ENCODE measurements at regions not wholly inside any gene's neighbourhood (a gene's known extent, or its start where the extent isn't known, plus 50 kb on each side); places are given as distances from the start of the nearest gene placed in this dataset.
A peak's percentile ranks its signal among the peaks of the same experiment; 100 is the strongest.

GRCh38 chr1:62917314-62917713, 133.4 kb downstream of the ATG4C start:
- no peak for DNase-seq (ENCODE audit: low read depth)

- DNase-seq (ENCODE audit: low read depth), result no peak
Observed at GRCh38 chr1:62917805-62918204, 133.9 kb downstream of the ATG4C start.

DNA sequence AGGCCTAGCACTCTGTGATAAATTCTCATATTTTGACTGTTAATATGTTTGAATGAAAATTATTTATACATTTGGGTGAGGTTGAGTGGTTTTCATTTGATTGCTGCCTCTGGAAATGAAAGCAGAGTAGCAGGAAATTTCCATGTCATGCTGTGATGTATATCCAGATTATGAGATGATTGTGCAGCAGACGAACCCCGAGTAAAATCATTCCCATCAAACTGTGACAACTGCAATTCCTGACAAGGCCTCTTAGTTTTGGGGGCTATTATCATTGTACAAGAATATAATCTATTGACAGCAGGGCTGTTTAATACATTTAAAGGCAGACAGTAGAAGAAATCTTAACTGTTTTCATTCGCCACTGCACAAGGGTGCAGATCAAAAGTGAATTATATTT, 134.8 kb downstream of the ATG4C start:
- DNase-seq (ENCODE audit: low read depth), result no peak

GRCh38 chr1:62922006-62922405, 138.1 kb downstream of the ATG4C start:
- DNase-seq (ENCODE audit: low read depth), result no peak

DNA sequence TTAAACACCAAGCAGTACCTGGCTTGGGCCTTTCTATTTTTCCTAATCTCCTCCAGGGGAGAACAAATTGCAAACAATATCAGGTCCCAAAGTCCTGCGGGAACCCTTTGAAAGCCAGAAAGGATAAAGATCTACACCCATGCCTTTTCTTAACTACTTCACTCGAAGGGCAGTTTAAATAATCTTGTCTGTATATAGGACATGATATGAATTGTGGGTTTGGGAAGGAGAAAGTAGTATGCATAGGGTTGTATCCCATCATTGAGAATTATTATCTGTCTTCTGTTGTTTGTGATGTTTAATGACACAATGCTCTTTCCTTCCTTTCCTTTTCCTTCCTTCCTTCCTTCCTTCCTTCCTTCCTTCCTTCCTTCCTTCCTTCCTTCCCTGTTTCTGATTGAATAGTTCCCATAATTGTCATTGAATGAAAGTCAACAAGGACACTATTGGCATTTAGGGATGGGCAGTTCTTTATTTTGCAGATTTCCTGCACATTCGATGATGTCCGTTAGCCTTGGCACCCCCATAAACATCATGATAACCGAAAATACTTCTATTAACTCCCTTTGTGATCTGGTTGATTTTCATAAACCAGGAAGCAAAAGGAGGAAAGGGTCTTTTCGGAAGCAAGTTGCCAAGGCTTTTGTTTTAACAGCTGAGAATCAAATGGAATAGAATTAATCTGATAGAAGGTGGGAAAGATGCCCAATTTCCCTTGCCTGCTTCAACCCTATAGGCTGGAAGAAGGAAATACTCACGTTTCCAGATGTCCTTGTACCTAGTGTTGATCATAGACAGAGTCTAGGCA, 141.3 kb downstream of the ATG4C start:
- no peak for DNase-seq (ENCODE audit: low read depth)

DNA sequence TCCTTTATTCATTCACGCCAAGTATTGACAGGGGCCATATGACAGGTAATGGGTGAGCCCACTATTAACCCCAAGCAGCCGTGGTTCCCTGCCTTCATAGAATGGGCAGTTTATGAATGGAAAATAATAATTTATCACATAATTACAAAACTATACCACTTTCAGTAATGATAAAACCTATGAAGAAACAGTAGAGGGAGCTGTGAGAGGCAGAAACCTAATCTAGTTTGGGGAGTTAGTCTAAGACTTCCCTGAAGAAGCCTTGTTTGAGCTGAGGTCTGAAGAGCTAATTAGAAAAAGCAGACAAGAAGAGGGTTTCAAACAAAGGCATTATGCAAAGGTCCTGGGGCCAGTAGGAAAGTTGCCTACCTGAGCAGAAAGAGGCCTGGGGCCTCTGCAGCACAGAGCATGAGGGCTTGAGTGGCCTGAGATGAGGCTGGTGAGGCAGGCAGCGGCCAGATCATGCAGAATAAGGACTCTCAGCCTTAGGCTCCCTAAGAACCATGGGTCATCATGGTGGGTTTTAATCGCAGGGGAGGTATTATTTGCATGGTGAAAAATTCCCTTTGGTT, 142.8 kb downstream of the ATG4C start:
- no peak for DNase-seq (ENCODE audit: low read depth)

DNA sequence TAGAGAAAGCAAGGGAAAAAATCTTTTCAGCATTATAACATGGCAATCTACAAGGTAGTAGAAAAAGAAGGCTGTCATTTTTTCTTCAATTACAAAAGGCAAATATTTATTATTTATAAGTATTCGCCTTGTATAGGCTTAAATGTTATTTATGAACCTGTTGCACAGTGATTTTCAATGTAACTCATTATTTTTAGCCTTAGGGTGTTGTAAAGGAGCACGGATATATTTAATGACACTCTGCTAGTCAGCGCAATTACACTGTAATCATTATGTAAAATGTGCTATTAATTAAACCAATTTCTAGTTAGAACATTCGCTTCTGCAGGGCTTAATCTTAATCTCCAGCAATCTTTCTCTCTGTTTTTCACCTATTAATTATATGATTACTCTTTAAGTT, 145.0 kb downstream of the ATG4C start:
- no peak for DNase-seq (ENCODE audit: low read depth)

DNA sequence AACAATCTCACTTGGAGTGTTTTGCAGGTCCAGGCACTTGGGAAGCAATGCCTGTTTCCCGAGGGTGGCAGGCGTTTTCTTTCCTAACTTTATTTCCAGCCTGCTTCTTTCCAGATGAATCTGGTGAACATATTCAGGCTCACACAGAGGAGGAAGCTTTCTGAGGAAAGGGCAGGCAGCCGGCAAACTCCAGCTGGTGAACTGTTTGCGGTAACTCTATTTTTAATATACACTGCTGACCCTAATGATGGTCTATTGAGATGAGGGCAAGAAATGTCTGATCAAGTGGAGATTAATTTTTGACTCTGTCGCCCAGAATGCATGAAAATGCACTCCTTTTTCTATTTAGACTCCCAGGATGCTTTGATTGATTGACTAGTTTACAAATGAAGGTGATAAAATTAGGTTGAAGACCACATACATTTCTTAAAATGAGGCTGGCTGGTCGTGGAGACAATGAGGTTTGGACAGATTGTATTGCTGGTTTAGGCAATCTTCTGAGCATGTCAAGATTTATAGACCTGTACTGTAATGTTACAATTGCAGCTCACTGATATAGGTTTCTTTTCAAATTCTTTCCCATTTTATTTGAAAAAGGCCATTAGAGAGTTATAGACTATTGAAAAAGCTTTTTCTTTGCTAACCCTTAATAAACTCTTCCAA, 153.8 kb downstream of the ATG4C start:
- no peak for DNase-seq (ENCODE audit: low read depth)

DNA sequence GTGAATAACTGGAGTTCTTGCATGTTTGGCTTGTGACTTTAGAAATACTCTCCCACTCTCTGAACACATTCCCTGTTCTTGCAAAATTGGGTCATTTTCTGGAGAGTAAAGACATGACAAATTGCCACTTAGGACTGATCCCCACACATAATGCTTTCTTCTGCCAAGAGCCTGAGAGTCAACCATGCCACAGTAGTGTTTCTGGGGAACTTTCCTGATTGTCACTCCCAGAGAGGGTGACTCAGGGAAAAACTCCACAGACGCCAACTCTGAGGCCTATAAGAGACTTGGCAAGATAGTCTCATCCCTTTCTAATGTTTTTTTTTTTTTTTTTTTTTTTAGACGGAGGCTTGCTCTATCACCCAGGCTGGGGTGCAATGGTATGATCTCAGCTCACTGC, 157.8 kb downstream of the ATG4C start:
- DNase-seq (ENCODE audit: low read depth), result no peak

DNA sequence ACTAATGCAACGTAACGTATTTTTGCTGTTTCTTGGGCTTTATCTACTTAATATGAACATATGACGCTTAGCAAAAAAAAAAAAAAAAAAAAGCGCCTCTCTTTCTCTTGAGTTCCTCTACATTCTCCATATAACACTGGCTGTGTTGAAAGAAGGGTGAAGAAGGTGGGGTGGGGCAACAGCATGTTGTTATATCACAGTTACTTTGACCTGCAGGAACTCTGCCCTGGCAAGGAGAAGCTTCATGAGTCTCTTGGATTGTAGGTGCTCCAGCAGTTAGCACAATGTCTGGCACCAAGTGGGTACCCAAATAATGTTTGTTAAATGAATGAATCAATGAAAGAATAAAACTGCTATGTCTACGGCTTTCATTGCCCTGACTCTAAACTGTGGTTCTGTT, 162.6 kb downstream of the ATG4C start:
- no peak for DNase-seq (ENCODE audit: low read depth)

DNA sequence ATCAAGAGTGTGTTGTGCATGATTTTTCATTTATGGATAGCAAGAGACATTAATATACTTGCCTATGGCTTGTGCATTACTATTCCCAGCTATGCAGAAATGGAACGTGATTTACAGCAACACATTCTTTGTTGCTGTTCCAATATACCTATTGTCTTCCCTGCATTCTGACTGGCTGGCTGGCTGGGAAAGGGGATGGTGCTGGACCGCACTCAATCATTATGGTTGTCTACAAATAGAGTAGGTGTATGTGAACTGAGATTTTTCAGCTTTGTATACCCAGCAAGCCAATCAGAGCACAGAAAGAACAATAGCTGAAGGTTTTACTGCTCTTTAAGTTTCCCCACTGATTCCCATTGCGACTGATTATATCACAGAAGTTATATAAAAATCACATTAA, 167.5 kb downstream of the ATG4C start:
- DNase-seq (ENCODE audit: low read depth), result no peak

GRCh38 chr1:62952596-62952995, 168.7 kb downstream of the ATG4C start:
- DNase-seq (ENCODE audit: low read depth), result no peak

GRCh38 chr1:62953633-62954032, 169.7 kb downstream of the ATG4C start:
- DNase-seq (ENCODE audit: low read depth), result no peak

DNA sequence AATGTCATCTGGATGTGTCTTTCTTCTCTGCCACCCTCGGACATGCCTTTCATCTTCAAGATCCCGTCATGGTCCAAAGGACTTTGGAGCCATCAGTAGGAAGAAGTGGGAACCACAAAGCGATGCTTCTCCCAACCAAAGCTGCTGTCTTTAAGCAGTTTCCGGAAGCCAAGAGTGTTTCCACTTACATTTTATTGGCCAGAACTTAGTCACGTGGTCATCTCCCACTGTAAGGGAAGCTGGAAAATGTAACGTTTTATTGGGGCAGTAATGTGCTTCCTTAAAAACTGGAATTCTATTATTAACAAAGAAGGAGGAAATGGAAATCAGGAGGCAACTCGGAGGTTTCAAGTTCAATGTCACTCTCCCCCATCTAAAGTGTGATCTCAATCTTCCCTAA, 170.8 kb downstream of the ATG4C start:
- no peak for DNase-seq (ENCODE audit: low read depth)

DNA sequence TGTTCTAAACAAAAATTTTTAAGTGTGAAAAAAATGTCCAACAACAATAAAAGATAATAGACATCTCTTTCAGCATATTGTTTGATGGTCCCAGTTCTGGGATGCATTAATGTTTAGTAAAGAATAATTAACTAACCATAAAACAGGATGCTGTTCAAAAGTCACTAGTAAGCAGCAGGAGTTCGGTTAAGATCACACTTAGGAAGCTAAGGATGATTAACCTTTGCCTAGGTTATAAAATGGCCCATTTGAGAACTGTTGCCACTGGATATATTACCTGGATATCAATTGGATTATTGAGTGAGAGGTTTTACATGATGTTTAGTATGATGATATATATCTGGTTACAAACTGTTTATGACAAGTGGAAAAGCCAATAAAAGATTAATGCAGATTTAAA, 171.7 kb downstream of the ATG4C start:
- no peak for DNase-seq (ENCODE audit: low read depth)

GRCh38 chr1:62962014-62962812, 178.3 kb downstream of the ATG4C start:
- DNase-seq (ENCODE audit: low read depth), result no peak

DNA sequence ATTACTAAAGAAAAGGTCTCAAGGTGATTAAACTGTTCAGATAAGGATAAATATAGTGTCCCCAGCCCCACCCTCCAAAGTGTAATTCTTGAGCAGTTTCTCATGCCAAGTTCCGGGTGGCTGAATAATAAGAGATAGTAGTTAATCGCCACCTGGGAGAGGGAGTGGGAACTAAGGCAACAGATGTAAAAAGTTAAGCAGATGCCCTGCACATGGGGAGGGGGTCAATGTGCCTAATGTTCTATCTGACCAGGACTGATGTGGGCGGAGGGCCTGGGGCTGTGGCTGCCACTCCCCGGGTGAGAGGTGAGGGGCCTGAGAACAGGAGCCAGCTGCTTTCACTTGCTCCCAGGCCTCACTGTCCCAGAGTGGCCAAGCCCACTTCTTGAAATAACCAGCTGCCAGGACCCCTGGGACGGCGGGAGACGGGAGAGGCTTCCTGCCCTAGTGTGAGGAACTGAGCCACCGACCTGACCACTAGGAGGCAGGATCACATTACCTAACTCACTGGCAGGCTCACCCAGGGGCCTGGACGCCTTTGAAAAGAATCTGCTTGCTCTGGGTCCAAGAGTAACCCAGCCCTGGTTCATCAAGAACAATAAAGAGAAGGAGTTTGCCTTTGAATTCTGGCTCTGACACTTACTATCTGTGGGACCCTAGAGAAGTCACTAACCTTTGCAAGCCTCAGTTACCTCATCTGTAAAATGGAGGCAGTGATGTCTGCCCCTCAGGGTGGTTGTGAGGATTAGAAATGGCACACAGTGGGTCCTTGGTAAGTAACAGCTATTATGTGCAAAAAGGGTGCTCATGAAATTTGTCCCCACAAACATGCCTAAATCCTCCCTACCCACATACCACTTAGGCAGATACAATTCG, 179.2 kb downstream of the ATG4C start:
- DNase-seq (ENCODE audit: low read depth), result peak; percentile 3

- no peak for DNase-seq (ENCODE audit: low read depth)
Observed at GRCh38 chr1:62964141-62964540, 180.2 kb downstream of the ATG4C start.

- DNase-seq (ENCODE audit: low read depth), result no peak
Observed at GRCh38 chr1:62967031-62967430, 183.1 kb downstream of the ATG4C start.

- DNase-seq (ENCODE audit: low read depth), result no peak
Observed at GRCh38 chr1:62977366-62977765, 193.4 kb downstream of the ATG4C start.

- DNase-seq (ENCODE audit: low read depth), result no peak
Observed at GRCh38 chr1:62978741-62979140, 194.8 kb downstream of the ATG4C start.

DNA sequence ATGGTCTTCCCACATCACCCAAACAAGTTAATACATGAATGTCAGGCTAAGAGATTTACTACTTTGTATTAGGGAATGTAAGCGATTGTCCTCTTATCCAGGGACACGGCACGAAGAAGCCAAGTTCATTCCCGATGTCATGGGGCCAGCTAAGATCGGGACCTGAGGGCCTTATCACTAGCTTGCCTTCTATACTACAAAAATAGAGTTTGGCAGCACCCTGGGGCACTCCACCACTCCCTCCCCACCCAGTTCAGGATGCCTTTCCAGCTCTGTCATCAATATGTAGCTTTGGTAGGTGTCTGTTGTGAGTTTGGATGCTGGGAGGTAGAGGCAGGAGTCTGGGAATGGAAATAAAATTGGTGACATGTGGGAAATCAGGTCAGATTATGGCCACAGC, 197.5 kb downstream of the ATG4C start:
- no peak for DNase-seq (ENCODE audit: low read depth)

All from activated T-cell treated with anti-CD3 and anti-CD28 coated beads for 48 hours (primary cell).